ENCODE measurements at regions not wholly inside any gene's neighbourhood (a gene's known extent, or its start where the extent isn't known, plus 50 kb on each side); places are given as distances from the start of the nearest gene placed in this dataset.
A peak's percentile ranks its signal among the peaks of the same experiment; 100 is the strongest.

DNA sequence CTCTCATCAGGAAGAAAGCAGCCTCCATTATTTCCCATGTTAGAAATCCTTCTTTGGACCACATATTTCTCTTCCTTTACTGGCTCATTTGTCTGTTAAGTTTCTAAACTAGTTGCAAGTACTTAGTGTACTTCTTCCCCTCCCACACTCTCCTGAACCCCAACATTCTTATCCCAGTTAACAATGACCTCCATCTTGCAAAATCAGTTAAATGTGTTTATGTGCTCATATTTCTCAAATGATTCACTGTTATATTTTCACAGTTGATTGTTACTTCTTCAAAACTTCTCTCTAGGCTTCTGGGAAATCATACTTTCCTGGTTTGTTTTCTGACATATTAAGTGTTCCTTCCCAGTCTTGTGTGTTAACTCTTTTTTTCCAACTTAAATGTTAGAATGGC, 856.9 kb downstream of the EPHA3 start:
- TF ChIP-seq CTCF (IDR thresholded peaks at IDR 0.05; ENCODE audit: low read depth, low read length): no peak
- in situ Hi-C loops (cut with HindIII; ENCODE audit: low sequenced_read_pairs): no loop called here
- DNase-seq (ENCODE audit: low read depth, low spot score): peak; percentile 45
- H3K4me3 ChIP-seq (ENCODE audit: low read depth, low read length): no peak overlapping the region

- in situ Hi-C loops (cut with HindIII; ENCODE audit: low sequenced_read_pairs): no loop called here
- H3K4me3 ChIP-seq (ENCODE audit: low read depth, low read length): no peak overlapping the region
- no peak for DNase-seq (ENCODE audit: low read depth, low spot score)
- no peak for TF ChIP-seq CTCF (IDR thresholded peaks at IDR 0.05; ENCODE audit: low read depth, low read length)
Measured at GRCh38 chr3:89966877-89967665, 859.6 kb downstream of the EPHA3 start.

GRCh38 chr3:89971329-89971728, 863.9 kb downstream of the EPHA3 start:
- no peak overlapping the region for H3K4me3 ChIP-seq (ENCODE audit: low read depth, low read length)
- no peak for TF ChIP-seq CTCF (IDR thresholded peaks at IDR 0.05; ENCODE audit: low read depth, low read length)
- in situ Hi-C loops (cut with HindIII; ENCODE audit: low sequenced_read_pairs): no loop called here
- no peak for DNase-seq (ENCODE audit: low read depth, low spot score)

GRCh38 chr3:89973156-89973555, 865.7 kb downstream of the EPHA3 start:
- no peak for DNase-seq (ENCODE audit: low read depth, low spot score)
- in situ Hi-C loops (cut with HindIII; ENCODE audit: low sequenced_read_pairs): no loop called here
- H3K4me3 ChIP-seq (ENCODE audit: low read depth, low read length): no peak overlapping the region
- TF ChIP-seq CTCF (IDR thresholded peaks at IDR 0.05; ENCODE audit: low read depth, low read length): no peak

- H3K4me3 ChIP-seq (ENCODE audit: low read depth, low read length): no peak overlapping the region
- in situ Hi-C loops (cut with HindIII; ENCODE audit: low sequenced_read_pairs): no loop called here
- TF ChIP-seq CTCF (IDR thresholded peaks at IDR 0.05; ENCODE audit: low read depth, low read length): no peak
- no peak for DNase-seq (ENCODE audit: low read depth, low spot score)
Measured at GRCh38 chr3:89974903-89975519, 867.6 kb downstream of the EPHA3 start.

GRCh38 chr3:89983449-89983848, 876.0 kb downstream of the EPHA3 start:
- no peak overlapping the region for H3K4me3 ChIP-seq (ENCODE audit: low read depth, low read length)
- no peak for DNase-seq (ENCODE audit: low read depth, low spot score)
- TF ChIP-seq CTCF (IDR thresholded peaks at IDR 0.05; ENCODE audit: low read depth, low read length): no peak
- in situ Hi-C loops (cut with HindIII; ENCODE audit: low sequenced_read_pairs): no loop called here

Data from astrocyte of the spinal cord (primary cell).